MM.1S (cell line): ENCODE measurements at regions not wholly inside any gene's neighbourhood (a gene's known extent, or its start where the extent isn't known, plus 50 kb on each side); places are given as distances from the start of the nearest gene placed in this dataset.

Experiments used
- DNase-seq: peaks from one replicate; pipeline ENCODE4 v3.0.0-alpha.2; 2015
- H2AFZ ChIP-seq: fragments of 300-600 bp; sonication (generic); 2 replicates; pipeline ENCODE4 v1.6.0; 2016; ENCODE audit warnings: antibody characterized with exemption, low read length
- H3F3A ChIP-seq: fragments of 300-600 bp; sonication (generic); 2 replicates; pipeline ENCODE4 v1.6.1; 2016; ENCODE audit warnings: mild to moderate bottlenecking, antibody characterized with exemption, low read length, moderate library complexity, mixed read lengths; ENCODE audit not compliant: insufficient read depth
- H3K27ac ChIP-seq: fragments of 300-600 bp; sonication (generic); 2 replicates; pipeline ENCODE4 v1.5.1; 2016; ENCODE audit warnings: mild to moderate bottlenecking, low read length
- H3K27me3 ChIP-seq: fragments of 300-600 bp; sonication (generic); replicated peaks from 2 replicates; pipeline ENCODE4 v1.6.0; 2016; ENCODE audit warnings: low read length; ENCODE audit not compliant: insufficient read depth
- H3K36me3 ChIP-seq: fragments of 300-600 bp; sonication (generic); replicated peaks from 2 replicates; pipeline ENCODE4 v1.6.1; 2016; ENCODE audit warnings: mild to moderate bottlenecking, low read length, mixed read lengths; ENCODE audit not compliant: insufficient read depth
- H3K4me1 ChIP-seq: fragments of 300-600 bp; sonication (generic); 2 replicates; pipeline ENCODE4 v1.6.1; 2016; ENCODE audit warnings: low read length, mixed read lengths
- H3K4me2 ChIP-seq: fragments of 300-600 bp; sonication (generic); 2 replicates; pipeline ENCODE4 v1.6.0; 2016; ENCODE audit warnings: low read depth, low read length
- H3K4me3 ChIP-seq: fragments of 300-600 bp; sonication (generic); 2 replicates; pipeline ENCODE4 v1.5.1; 2016; ENCODE audit warnings: low read length, mixed read lengths
- H3K79me2 ChIP-seq: fragments of 300-600 bp; sonication (generic); 2 replicates; pipeline ENCODE4 v1.6.1; 2016; ENCODE audit warnings: mixed run types, low read length, mixed read lengths
- H3K9ac ChIP-seq: fragments of 300-600 bp; sonication (generic); 2 replicates; pipeline ENCODE4 v1.6.1; 2016; ENCODE audit warnings: low read length, mixed read lengths
- H3K9me2 ChIP-seq: fragments of 300-600 bp; sonication (generic); replicated peaks from 2 replicates; pipeline ENCODE4 v1.6.1; 2016; ENCODE audit warnings: mild to moderate bottlenecking, low read length, mixed read lengths; ENCODE audit not compliant: insufficient read depth
- H3K9me3 ChIP-seq: fragments of 300-600 bp; sonication (generic); replicated peaks from 2 replicates; pipeline ENCODE4 v1.6.1; 2016; ENCODE audit warnings: mild to moderate bottlenecking, low read length, mixed read lengths; ENCODE audit not compliant: insufficient read depth
- H4K20me1 ChIP-seq: fragments of 300-600 bp; sonication (generic); 2 replicates; pipeline ENCODE4 v1.6.1; 2016; ENCODE audit warnings: mild to moderate bottlenecking, low read length, moderate library complexity, mixed read lengths; ENCODE audit not compliant: insufficient read depth
- CTCF ChIP-seq: fragments of 300-600 bp; sonication (generic); IDR thresholded peaks from 2 replicates; pipeline ENCODE4 v1.5.1; 2016; ENCODE audit warnings: antibody characterized with exemption, low read length, mixed read lengths
- EZH2 ChIP-seq: fragments of 300-600 bp; sonication (generic); optimal IDR thresholded peaks from 2 replicates; pipeline ENCODE3; 2017; ENCODE audit warnings: low read depth, mild to moderate bottlenecking, antibody characterized with exemption, low read length, mixed read lengths
- EZH2phosphoT487 ChIP-seq: fragments of 300-600 bp; sonication (generic); IDR thresholded peaks from 2 replicates; pipeline ENCODE4 v1.6.1; 2018; ENCODE audit warnings: antibody characterized with exemption, low read length

DNA sequence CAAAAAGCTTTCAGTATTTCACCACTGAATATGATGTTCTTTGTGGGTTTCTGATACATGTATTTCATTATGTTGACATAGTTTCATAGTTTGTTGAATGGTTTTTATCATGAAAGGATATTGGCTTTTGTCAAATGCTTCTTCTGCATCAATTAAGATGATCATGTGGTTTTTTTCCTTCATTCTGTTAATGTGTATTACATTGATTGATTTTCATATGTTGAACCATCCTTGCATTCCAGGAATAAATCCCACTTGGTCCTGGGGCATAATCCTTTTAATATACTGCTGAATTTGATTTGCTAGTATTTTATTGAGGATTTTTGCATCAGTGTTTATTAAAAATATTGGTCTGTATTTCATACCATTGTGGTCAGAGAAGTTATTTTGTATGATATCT is 70.9 kb upstream of the BHLHE23 start:
- H3K27ac ChIP-seq = no peak overlapping the region
- no peaks in the 10 kb centered on the region for H3K9me2 ChIP-seq
- H3K9me3 ChIP-seq = 0 out of 2 replicates have a peak, but pooled peaks cover 3% of the 10 kb centered on the region
- H3K79me2 ChIP-seq = no peaks in the 10 kb centered on the region
- no peak overlapping the region for H3K4me3 ChIP-seq
- no peaks in the 10 kb centered on the region for H3F3A ChIP-seq
- no peak for DNase-seq
- no peaks in the 10 kb centered on the region for H3K36me3 ChIP-seq
- H3K4me2 ChIP-seq = no peak overlapping the region
- no peaks in the 10 kb centered on the region for H4K20me1 ChIP-seq
- H3K27me3 ChIP-seq = peaks cover 100% of the 10 kb centered on the region
- TF ChIP-seq EZH2phosphoT487 = no peak
- no peak for TF ChIP-seq CTCF
- TF ChIP-seq EZH2 = no peak
- no peaks in the 10 kb centered on the region for H3K4me1 ChIP-seq
- H2AFZ ChIP-seq = no peak overlapping the region
- H3K9ac ChIP-seq = no peak overlapping the region

GRCh38 chr20:63076421-63076820 is 69.7 kb upstream of the BHLHE23 start:
- no peak overlapping the region for H2AFZ ChIP-seq
- H3K36me3 ChIP-seq = no peaks in the 10 kb centered on the region
- H3F3A ChIP-seq = no peaks in the 10 kb centered on the region
- H3K27ac ChIP-seq = no peak overlapping the region
- H3K9me2 ChIP-seq = no peaks in the 10 kb centered on the region
- H3K9me3 ChIP-seq = 0 out of 2 replicates have a peak, but pooled peaks cover 3% of the 10 kb centered on the region
- H3K79me2 ChIP-seq = no peaks in the 10 kb centered on the region
- no peaks in the 10 kb centered on the region for H4K20me1 ChIP-seq
- H3K4me3 ChIP-seq = no peak overlapping the region
- no peak for TF ChIP-seq CTCF
- no peak for TF ChIP-seq EZH2
- no peak overlapping the region for H3K4me2 ChIP-seq
- H3K9ac ChIP-seq = no peak overlapping the region
- peaks cover 93% of the 10 kb centered on the region for H3K27me3 ChIP-seq
- no peaks in the 10 kb centered on the region for H3K4me1 ChIP-seq
- no peak for DNase-seq

- Histone ChIP-seq H3K4me2 (no peak overlapping the region), H3K36me3 (no peaks in the 10 kb centered on the region), H3K4me1 (no peaks in the 10 kb centered on the region), H3K27ac (no peak overlapping the region), H3K9me2 (no peaks in the 10 kb centered on the region), H3K4me3 (no peak overlapping the region), H3K9me3 (0 out of 2 replicates have a peak, but pooled peaks cover 3% of the 10 kb centered on the region), H3K79me2 (no peaks in the 10 kb centered on the region), H2AFZ (no peak overlapping the region), H3K9ac (no peak overlapping the region), H4K20me1 (no peaks in the 10 kb centered on the region), H3F3A (no peaks in the 10 kb centered on the region), H3K27me3 (peaks cover 89% of the 10 kb centered on the region)
- no peak for DNase-seq
- TF ChIP-seq CTCF = no peak
- TF ChIP-seq EZH2 = no peak
- no peak for TF ChIP-seq EZH2phosphoT487
Measured at GRCh38 chr20:63074631-63075030, 67.9 kb upstream of the BHLHE23 start.
